ENCODE measurements at regions not wholly inside any gene's neighbourhood (a gene's known extent, or its start where the extent isn't known, plus 50 kb on each side); places are given as distances from the start of the nearest gene placed in this dataset.

GRCh38 chr4:19675172-19675811 lies 576.4 kb upstream of the SLIT2 start:
- no TSS peak for BruUV-seq (replicated peaks)

More at GRCh38 chr4:19675172-19675811, 576.4 kb upstream of the SLIT2 start:
- TF ChIP-seq POLR2AphosphoS5 (IDR thresholded peaks at IDR 0.05; ENCODE audit: insufficient read depth, low read depth, low read length) (no peak), FOS (IDR thresholded peaks at IDR 0.05; ENCODE audit: borderline replicate concordance, insufficient read depth, low read length) (no peak), MYC (IDR thresholded peaks at IDR 0.05; ENCODE audit: low read depth, low read length) (no peak), EZH2 (IDR thresholded peaks at IDR 0.05; ENCODE audit: borderline replicate concordance, low read depth, low read length, severe bottlenecking) (no peak), CTCF (IDR thresholded peaks at IDR 0.05; ENCODE audit: extremely low read depth in 1 of 2, insufficient read depth in 1 of 2, low read depth in 1 of 2, low read length in 2 of 2) (no peak), JUN (IDR thresholded peaks at IDR 0.05; ENCODE audit: borderline replicate concordance, insufficient read depth, insufficient read length, low read depth) (no peak), MAX (IDR thresholded peaks at IDR 0.05; ENCODE audit: insufficient read depth, insufficient read length) (no peak), GATA2 (IDR thresholded peaks at IDR 0.05; ENCODE audit: insufficient read depth, insufficient read length, low read depth, low read length) (no peak), POLR2A (IDR thresholded peaks at IDR 0.05; ENCODE audit: low read depth, low read length) (no peak)
- Histone ChIP-seq H3K36me3 (ENCODE audit: control insufficient read depth in 2 of 2, extremely low read depth in 1 of 2, insufficient read depth in 2 of 2, low read length in 2 of 2) (no peaks in the 10 kb centered on the region), H3K27ac (ENCODE audit: insufficient read depth, low read depth, low read length) (no peak overlapping the region), H3K4me3 (replicated peaks in 1 of 3; ENCODE audit: insufficient read depth in 1 of 3, low read depth in 1 of 3, low read length in 3 of 3) (no peak overlapping the region), H3K4me2 (ENCODE audit: insufficient read depth, low read length) (no peak overlapping the region), H4K20me1 (replicated peaks; ENCODE audit: control insufficient read depth, extremely low read depth, insufficient read depth, low read length) (no peaks in the 10 kb centered on the region), H2AFZ (ENCODE audit: low read depth, low read length) (no peak overlapping the region), H3K4me1 (ENCODE audit: control insufficient read depth, extremely low read depth, insufficient read depth, low read length) (no peaks in the 10 kb centered on the region), H3K9me1 (replicated peaks; ENCODE audit: control insufficient read depth, extremely low read depth, insufficient read depth, low read length) (no peaks in the 10 kb centered on the region), H3K9ac (replicated peaks; ENCODE audit: extremely low read depth, insufficient read depth, low read length) (no peak overlapping the region), H3K9me3 (replicated peaks; ENCODE audit: control insufficient read depth, insufficient read depth, low read length) (no peaks in the 10 kb centered on the region), H3K79me2 (ENCODE audit: control insufficient read depth, insufficient read depth, low read length) (no peaks in the 10 kb centered on the region), H3K27me3 (ENCODE audit: control insufficient read depth in 2 of 2, insufficient read depth in 2 of 2, low read length in 2 of 2) (no peaks in the 10 kb centered on the region)
- peak; percentile 14 for DNase-seq (ENCODE audit: low read depth, low spot score)
- dilution Hi-C loops (cut with MboI; ENCODE audit: extremely low pct_ligation_motif_present, low sequenced_read_pairs) (no loop called here), intact Hi-C loops (cut with micrococcal nuclease) (no loop called here)
- ChIA-PET POLR2A (no interaction called here), CTCF (no interaction called here)
- FAIRE-seq, result no peak

Measured in endothelial cell of umbilical vein (primary cell).